Uterus (tissue), 2 donors: ENCODE measurements at regions not wholly inside any gene's neighbourhood (a gene's known extent, or its start where the extent isn't known, plus 50 kb on each side); places are given as distances from the start of the nearest gene placed in this dataset.

Source experiments
- POLR2A ChIP-seq, 2 donors: fragments of 450-650 bp; IDR thresholded peaks; one replicate each; pipeline ENCODE4 v1.6.1; 2016; ENCODE audit warnings: antibody characterized with exemption in 2 of 2, mild to moderate bottlenecking in 1 of 2, moderate library complexity in 1 of 2
- TF ChIP-seq, protein P1 (sequence below), 4 experiments: fragments of 200-600 bp in 2 of 4; fragments of 450-650 bp in 2 of 4; sonication (generic) in 2 of 4; IDR thresholded peaks; one replicate each; pipeline ENCODE4 v1.5.1; 2016 to 2019; ENCODE audit warnings: antibody characterized with exemption in 4 of 4, mild to moderate bottlenecking in 2 of 4, moderate library complexity in 1 of 4

DNA sequence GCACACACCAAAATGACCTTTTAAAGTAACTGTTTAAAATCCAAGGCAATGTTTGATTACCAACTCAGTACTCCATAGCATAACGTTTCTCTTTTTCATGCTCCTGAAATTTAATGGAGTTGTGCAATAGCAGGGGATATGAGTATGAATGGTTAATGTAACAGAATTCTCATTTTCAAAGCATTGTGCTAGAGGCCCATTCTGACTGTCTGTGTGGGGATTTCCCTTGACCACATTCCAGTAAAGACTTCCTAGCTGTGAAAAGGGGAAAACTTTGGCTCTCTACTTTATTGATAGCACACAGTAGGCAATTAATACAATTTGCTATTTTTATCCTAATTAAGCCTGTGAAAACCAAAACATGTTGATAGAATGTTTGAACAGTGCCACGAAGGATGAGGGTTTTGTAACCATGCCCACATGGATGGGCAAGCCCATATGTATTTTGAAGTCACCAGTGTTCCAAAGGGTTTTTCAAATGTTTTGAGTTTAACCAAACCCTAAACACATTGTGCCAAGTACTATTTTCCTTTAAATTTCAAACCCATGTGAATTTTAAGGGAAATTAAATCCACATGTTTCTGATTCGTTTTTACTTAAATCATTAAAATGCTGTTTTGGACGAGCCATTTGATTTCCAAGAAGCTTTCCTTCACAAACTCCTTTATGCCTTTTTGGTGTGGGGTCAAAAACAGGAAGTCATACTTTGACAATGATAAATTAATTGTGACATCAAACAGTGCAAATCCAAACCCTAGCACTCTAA lies 261.2 kb downstream of the SHOX2 start:
- TF ChIP-seq, protein P1, sequence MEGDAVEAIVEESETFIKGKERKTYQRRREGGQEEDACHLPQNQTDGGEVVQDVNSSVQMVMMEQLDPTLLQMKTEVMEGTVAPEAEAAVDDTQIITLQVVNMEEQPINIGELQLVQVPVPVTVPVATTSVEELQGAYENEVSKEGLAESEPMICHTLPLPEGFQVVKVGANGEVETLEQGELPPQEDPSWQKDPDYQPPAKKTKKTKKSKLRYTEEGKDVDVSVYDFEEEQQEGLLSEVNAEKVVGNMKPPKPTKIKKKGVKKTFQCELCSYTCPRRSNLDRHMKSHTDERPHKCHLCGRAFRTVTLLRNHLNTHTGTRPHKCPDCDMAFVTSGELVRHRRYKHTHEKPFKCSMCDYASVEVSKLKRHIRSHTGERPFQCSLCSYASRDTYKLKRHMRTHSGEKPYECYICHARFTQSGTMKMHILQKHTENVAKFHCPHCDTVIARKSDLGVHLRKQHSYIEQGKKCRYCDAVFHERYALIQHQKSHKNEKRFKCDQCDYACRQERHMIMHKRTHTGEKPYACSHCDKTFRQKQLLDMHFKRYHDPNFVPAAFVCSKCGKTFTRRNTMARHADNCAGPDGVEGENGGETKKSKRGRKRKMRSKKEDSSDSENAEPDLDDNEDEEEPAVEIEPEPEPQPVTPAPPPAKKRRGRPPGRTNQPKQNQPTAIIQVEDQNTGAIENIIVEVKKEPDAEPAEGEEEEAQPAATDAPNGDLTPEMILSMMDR (IDR thresholded peaks at IDR 0.05), result no peak
- no peak for TF ChIP-seq POLR2A (IDR thresholded peaks at IDR 0.05)
